DOHH2 (cell line): ENCODE measurements at regions not wholly inside any gene's neighbourhood (a gene's known extent, or its start where the extent isn't known, plus 50 kb on each side); places are given as distances from the start of the nearest gene placed in this dataset.

Source experiments
- H3F3A ChIP-seq: fragments of 200-600 bp; sonication (generic), shearing (Covaris generic); 2 replicates; pipeline ENCODE4 v1.6.0; 2016; ENCODE audit warnings: antibody characterized with exemption, mild to moderate bottlenecking; ENCODE audit not compliant: control insufficient read depth, insufficient read depth
- H3K27ac ChIP-seq: fragments of 200-600 bp; sonication (generic); 2 replicates; pipeline ENCODE4 v1.5.1; 2014; ENCODE audit warnings: low read depth, mild to moderate bottlenecking, low read length, moderate library complexity
- H3K27me3 ChIP-seq: fragments of 200-600 bp; sonication (generic); 2 replicates; pipeline ENCODE4 v1.6.1; 2014; ENCODE audit warnings: mild to moderate bottlenecking, low read length, mixed read lengths; ENCODE audit not compliant: control insufficient read depth
- H3K36me3 ChIP-seq: fragments of 200-600 bp; sonication (generic); 2 replicates; pipeline ENCODE4 v1.6.1; 2014; ENCODE audit warnings: mild to moderate bottlenecking, low read length, moderate library complexity, mixed read lengths; ENCODE audit not compliant: control insufficient read depth
- H3K4me1 ChIP-seq: fragments of 200-600 bp; sonication (generic); 2 replicates; pipeline ENCODE4 v1.6.1; 2014; ENCODE audit warnings: mild to moderate bottlenecking, low read length, mixed read lengths; ENCODE audit not compliant: control insufficient read depth
- H3K4me2 ChIP-seq: fragments of 200-600 bp; sonication (generic); 2 replicates; pipeline ENCODE4 v1.6.0; 2014; ENCODE audit warnings: mild to moderate bottlenecking, low read length, moderate library complexity
- H3K4me3 ChIP-seq: fragments of 200-600 bp; sonication (generic); 2 replicates; pipeline ENCODE4 v1.5.1; 2014; ENCODE audit warnings: mild to moderate bottlenecking, low read length, mixed read lengths
- H3K79me2 ChIP-seq: fragments of 200-600 bp; sonication (generic); 2 replicates; pipeline ENCODE4 v1.6.1; 2014; ENCODE audit warnings: mild to moderate bottlenecking, low read length, mixed read lengths; ENCODE audit not compliant: control insufficient read depth
- H3K9me2 ChIP-seq: fragments of 200-600 bp; sonication (generic); replicated peaks from 2 replicates; pipeline ENCODE4 v1.6.1; 2014; ENCODE audit warnings: mild to moderate bottlenecking, low read length, mixed read lengths; ENCODE audit not compliant: control insufficient read depth
- H3K9me3 ChIP-seq: fragments of 200-600 bp; sonication (generic); 2 replicates; pipeline ENCODE4 v1.6.1; 2014; ENCODE audit warnings: antibody characterized with exemption, low read length, mixed read lengths; ENCODE audit not compliant: control insufficient read depth, insufficient read depth
- H4K20me1 ChIP-seq: fragments of 200-600 bp; sonication (generic); 2 replicates; pipeline ENCODE4 v1.6.0; 2014; ENCODE audit warnings: low read depth, mild to moderate bottlenecking, antibody characterized with exemption, low read length, moderate library complexity; ENCODE audit not compliant: control insufficient read depth, insufficient read depth
- CTCF ChIP-seq: fragments of 200-600 bp; sonication (generic); IDR thresholded peaks from one replicate; pipeline ENCODE4 v1.5.1; 2014; ENCODE audit warnings: antibody characterized with exemption, mild to moderate bottlenecking, low read depth, low read length; ENCODE audit not compliant: poor library complexity, severe bottlenecking
- EZH2phosphoT487 ChIP-seq: fragments of 200-600 bp; sonication (generic); IDR thresholded peaks from 2 replicates; pipeline ENCODE4 v1.6.1; 2017; ENCODE audit warnings: borderline replicate concordance, mild to moderate bottlenecking, antibody characterized with exemption, low read length, moderate library complexity, mixed read lengths

- Histone ChIP-seq H3K4me1 (peaks cover 31% of the 10 kb centered on the region), H3K4me2 (no peak overlapping the region), H3K9me3 (no peaks in the 10 kb centered on the region), H3K79me2 (peaks cover 73% of the 10 kb centered on the region), H3F3A (peaks cover 11% of the 10 kb centered on the region; the same call in 1 of the 2 replicates), H3K4me3 (no peak overlapping the region), H3K9me2 (no peaks in the 10 kb centered on the region), H3K27me3 (no peaks in the 10 kb centered on the region), H4K20me1 (peaks cover 2% of the 10 kb centered on the region; the same call in 1 of the 2 replicates), H3K27ac (no peak overlapping the region), H3K36me3 (peaks cover 30% of the 10 kb centered on the region)
- TF ChIP-seq EZH2phosphoT487 = no peak
- no peak for TF ChIP-seq CTCF
These were observed 234.1 kb upstream of the DMRT1 start for GRCh38 chr9:607417-607816.

GRCh38 chr9:613771-614347 is 227.6 kb upstream of the DMRT1 start:
- peak; percentile 86 for TF ChIP-seq CTCF
- TF ChIP-seq EZH2phosphoT487 = no peak

GRCh38 chr9:614431-614830 is 227.1 kb upstream of the DMRT1 start:
- Histone ChIP-seq H3K9me2 (no peaks in the 10 kb centered on the region), H3K27me3 (no peaks in the 10 kb centered on the region), H3K4me2 (peak overlapping the region; percentile 43; the same call in 1 of the 2 replicates), H3K9me3 (no peaks in the 10 kb centered on the region), H3K79me2 (peaks cover 80% of the 10 kb centered on the region), H3F3A (peaks cover 20% of the 10 kb centered on the region), H3K36me3 (peaks cover 42% of the 10 kb centered on the region), H3K4me1 (peaks cover 44% of the 10 kb centered on the region), H4K20me1 (peaks cover 2% of the 10 kb centered on the region; the same call in 1 of the 2 replicates), H3K27ac (peak overlapping the region; percentile 48), H3K4me3 (no peak overlapping the region)
- no peak for TF ChIP-seq EZH2phosphoT487
- no peak for TF ChIP-seq CTCF

More at GRCh38 chr9:613771-614347, 227.6 kb upstream of the DMRT1 start:
- Histone ChIP-seq H3K9me2 (no peaks in the 10 kb centered on the region), H3K79me2 (peaks cover 76% of the 10 kb centered on the region), H4K20me1 (peaks cover 2% of the 10 kb centered on the region; the same call in 1 of the 2 replicates), H3K9me3 (no peaks in the 10 kb centered on the region), H3K4me3 (no peak overlapping the region; the same call in 1 of the 2 replicates), H3F3A (peaks cover 20% of the 10 kb centered on the region), H3K27ac (peak overlapping the region; percentile 48), H3K4me2 (peak overlapping the region; percentile 43), H3K27me3 (no peaks in the 10 kb centered on the region), H3K36me3 (peaks cover 42% of the 10 kb centered on the region), H3K4me1 (peaks cover 45% of the 10 kb centered on the region)
